ENCODE measurements at regions not wholly inside any gene's neighbourhood (a gene's known extent, or its start where the extent isn't known, plus 50 kb on each side); places are given as distances from the start of the nearest gene placed in this dataset.

DNA sequence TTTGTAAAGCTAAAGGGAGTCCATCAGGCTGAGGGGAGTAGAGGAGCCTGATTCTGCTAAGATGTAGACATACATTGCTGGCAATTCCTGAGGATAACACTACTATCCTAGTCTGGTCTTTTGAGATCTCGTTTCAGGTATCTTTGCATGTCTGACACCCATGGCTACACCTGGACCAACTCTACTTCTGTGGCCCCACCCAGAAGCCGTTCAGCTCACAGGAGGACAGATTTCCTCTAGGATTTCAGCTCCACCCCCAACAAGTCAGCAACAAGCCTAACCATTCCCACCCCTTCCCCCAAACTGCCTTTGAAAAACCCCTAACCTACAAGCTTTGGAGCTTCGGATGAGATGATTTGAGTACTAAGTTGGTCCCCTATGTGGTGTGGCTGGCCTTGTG is 848.2 kb downstream of the NLGN4X start:
- Histone ChIP-seq H3K27ac (no peak overlapping the region), H3K4me3 (no peak overlapping the region), H3K36me3 (replicated peaks in 1 of 2; ENCODE audit: insufficient read depth in 1 of 2, low read depth in 2 of 2) (no peaks in the 10 kb centered on the region), H3K4me1 (no peaks in the 10 kb centered on the region), H3K9me3 (no peaks in the 10 kb centered on the region), H3K27me3 (no peaks in the 10 kb centered on the region)
- TF ChIP-seq, protein P1, sequence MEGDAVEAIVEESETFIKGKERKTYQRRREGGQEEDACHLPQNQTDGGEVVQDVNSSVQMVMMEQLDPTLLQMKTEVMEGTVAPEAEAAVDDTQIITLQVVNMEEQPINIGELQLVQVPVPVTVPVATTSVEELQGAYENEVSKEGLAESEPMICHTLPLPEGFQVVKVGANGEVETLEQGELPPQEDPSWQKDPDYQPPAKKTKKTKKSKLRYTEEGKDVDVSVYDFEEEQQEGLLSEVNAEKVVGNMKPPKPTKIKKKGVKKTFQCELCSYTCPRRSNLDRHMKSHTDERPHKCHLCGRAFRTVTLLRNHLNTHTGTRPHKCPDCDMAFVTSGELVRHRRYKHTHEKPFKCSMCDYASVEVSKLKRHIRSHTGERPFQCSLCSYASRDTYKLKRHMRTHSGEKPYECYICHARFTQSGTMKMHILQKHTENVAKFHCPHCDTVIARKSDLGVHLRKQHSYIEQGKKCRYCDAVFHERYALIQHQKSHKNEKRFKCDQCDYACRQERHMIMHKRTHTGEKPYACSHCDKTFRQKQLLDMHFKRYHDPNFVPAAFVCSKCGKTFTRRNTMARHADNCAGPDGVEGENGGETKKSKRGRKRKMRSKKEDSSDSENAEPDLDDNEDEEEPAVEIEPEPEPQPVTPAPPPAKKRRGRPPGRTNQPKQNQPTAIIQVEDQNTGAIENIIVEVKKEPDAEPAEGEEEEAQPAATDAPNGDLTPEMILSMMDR (IDR thresholded peaks at IDR 0.05): no peak
- TF ChIP-seq POLR2A (IDR thresholded peaks at IDR 0.05): no peak
- WGBS, 2 donors: 24 to 45% methylated on average over 2 to 3 of the region's 3 CpGs
- intact Hi-C loops (cut with DNase I): no loop called here
- DNase-seq (no peak), ATAC-seq (no peak)

DNA sequence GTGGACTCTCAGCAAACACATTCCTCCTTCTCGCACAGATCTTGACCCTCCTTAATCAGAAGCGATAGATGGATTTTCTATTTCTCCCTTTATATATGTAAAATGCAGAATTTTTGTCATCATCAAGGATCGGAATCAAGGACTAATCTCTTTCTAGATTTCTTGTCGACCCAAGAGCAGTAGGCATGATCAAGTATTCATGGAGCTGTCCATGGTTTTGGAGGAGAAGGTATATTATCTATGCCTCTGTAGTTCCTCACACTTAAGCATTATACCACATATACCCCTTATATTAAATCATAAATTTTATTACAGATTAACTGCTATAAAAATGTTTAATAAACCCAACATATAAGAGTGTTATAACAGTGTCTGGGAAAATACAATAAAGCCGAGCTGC is 886.8 kb downstream of the NLGN4X start:
- DNase-seq (no peak), ATAC-seq (no peak)

DNA sequence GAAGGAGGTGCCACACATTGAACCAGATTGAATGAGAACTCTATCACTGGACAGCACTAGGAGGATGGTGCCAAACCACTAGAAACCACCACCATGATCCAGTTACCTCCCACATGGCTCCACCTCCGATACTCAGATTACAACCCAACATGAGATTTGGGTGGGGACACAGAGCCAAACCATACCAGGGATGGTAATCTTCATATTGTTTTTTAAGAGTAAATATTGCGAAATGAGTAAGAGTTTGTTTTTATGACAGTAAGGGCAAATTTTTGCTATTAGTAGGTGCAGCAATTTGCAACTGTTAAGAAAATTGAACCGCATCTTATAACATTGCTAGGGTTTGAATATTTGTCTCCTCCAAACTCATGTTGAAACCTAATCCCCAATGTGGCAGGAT is 891.5 kb downstream of the NLGN4X start:
- no peak for TF ChIP-seq POLR2A (IDR thresholded peaks at IDR 0.05)
- TF ChIP-seq, protein P1 (IDR thresholded peaks at IDR 0.05): no peak
- Histone ChIP-seq H3K9me3 (no peaks in the 10 kb centered on the region), H3K27ac (no peak overlapping the region), H3K27me3 (no peaks in the 10 kb centered on the region), H3K4me1 (no peaks in the 10 kb centered on the region), H3K4me3 (no peak overlapping the region), H3K36me3 (replicated peaks in 1 of 2; ENCODE audit: insufficient read depth in 1 of 2, low read depth in 2 of 2) (no peaks in the 10 kb centered on the region)
- no peak for ATAC-seq
- no peak for DNase-seq
- WGBS, 2 donors: 79 to 94% methylated on average over 3 of the region's 3 CpGs
- intact Hi-C loops (cut with DNase I): no loop called here

More for the DNA sequence above, 886.8 kb downstream of the NLGN4X start:
- Histone ChIP-seq H3K27ac (no peak overlapping the region), H3K36me3 (replicated peaks in 1 of 2; ENCODE audit: insufficient read depth in 1 of 2, low read depth in 2 of 2) (no peaks in the 10 kb centered on the region), H3K27me3 (no peaks in the 10 kb centered on the region), H3K9me3 (no peaks in the 10 kb centered on the region), H3K4me1 (no peaks in the 10 kb centered on the region), H3K4me3 (no peak overlapping the region)
- intact Hi-C loops (cut with DNase I): no loop called here
- 72 to 79% methylated on average over 5 of the region's 5 CpGs for WGBS, 2 donors
- TF ChIP-seq, protein P1 (IDR thresholded peaks at IDR 0.05): no peak
- no peak for TF ChIP-seq POLR2A (IDR thresholded peaks at IDR 0.05)

DNA sequence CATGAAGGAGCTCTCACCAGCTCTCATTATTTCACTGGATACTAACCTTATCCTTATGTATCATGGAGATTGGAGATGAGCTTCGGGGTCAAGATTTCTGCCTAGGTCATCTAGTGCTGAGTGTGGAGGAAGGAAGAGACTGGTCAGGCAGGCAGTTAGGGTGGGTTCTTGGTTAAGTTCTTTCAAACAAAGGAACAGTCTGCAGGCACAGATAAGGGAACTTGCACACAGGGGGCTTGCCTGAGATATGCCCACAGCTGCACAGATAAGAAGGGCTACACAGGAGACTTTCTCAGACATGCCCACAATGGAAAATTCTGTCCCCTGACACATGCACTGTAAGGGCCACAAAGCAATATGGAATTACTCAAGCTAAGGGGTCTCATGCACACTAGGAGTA is 904.1 kb downstream of the NLGN4X start:
- Histone ChIP-seq H3K36me3 (replicated peaks in 1 of 2; ENCODE audit: insufficient read depth in 1 of 2, low read depth in 2 of 2) (no peaks in the 10 kb centered on the region), H3K4me3 (no peak overlapping the region), H3K9me3 (no peaks in the 10 kb centered on the region), H3K4me1 (no peaks in the 10 kb centered on the region), H3K27me3 (no peaks in the 10 kb centered on the region), H3K27ac (no peak overlapping the region)
- WGBS, 2 donors: 31 to 50% methylated on average over 1 of the region's 1 CpG
- intact Hi-C loops (cut with DNase I): no loop called here
- no peak for TF ChIP-seq POLR2A (IDR thresholded peaks at IDR 0.05)
- TF ChIP-seq, protein P1 (IDR thresholded peaks at IDR 0.05): no peak
- DNase-seq: no peak
- no peak for ATAC-seq

DNA sequence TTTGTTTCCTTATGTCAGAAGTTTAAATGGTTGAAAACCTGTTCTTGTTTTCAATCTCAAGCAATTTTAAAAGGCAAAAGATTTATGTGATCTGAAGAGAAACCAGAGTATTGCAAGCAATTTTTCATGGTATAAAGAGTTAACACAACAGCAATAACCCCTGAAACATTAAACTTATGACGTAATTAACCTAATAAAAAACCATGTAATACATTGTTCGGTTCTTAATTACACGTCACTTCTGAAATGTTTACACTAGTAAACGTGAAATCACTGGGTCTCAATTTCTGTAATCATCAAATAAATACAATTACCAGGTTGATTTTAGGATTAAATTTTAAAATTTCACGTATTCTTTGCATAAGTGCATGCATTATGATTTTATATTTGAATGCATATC is 914.5 kb downstream of the NLGN4X start:
- WGBS, 2 donors: 34 to 35% methylated on average over 5 of the region's 5 CpGs
- intact Hi-C loops (cut with DNase I): no loop called here

More for the DNA sequence above, 914.5 kb downstream of the NLGN4X start:
- no peaks in the 10 kb centered on the region for H3K4me1 ChIP-seq
- no peak overlapping the region for H3K4me3 ChIP-seq
- H3K27me3 ChIP-seq: no peaks in the 10 kb centered on the region
- H3K27ac ChIP-seq: no peak overlapping the region
- ATAC-seq: no peak
- TF ChIP-seq POLR2A (IDR thresholded peaks at IDR 0.05): no peak
- TF ChIP-seq, protein P1 (IDR thresholded peaks at IDR 0.05): no peak
- H3K9me3 ChIP-seq: no peaks in the 10 kb centered on the region
- no peak for DNase-seq
- no peaks in the 10 kb centered on the region for H3K36me3 ChIP-seq (replicated peaks in 1 of 2; ENCODE audit: insufficient read depth in 1 of 2, low read depth in 2 of 2)
